HT-29 (cell line): ENCODE measurements at regions not wholly inside any gene's neighbourhood (a gene's known extent, or its start where the extent isn't known, plus 50 kb on each side); places are given as distances from the start of the nearest gene placed in this dataset.
"Not testable (repeated sequence)": the region's sequence is repeated elsewhere in the genome, so short reads cannot be mapped to it uniquely, and the experiment has no call there.

Experiments
- DNase-seq: peaks from one replicate; pipeline ENCODE4 v3.0.0-alpha.2; 2015; ENCODE audit warnings: low spot score

DNA sequence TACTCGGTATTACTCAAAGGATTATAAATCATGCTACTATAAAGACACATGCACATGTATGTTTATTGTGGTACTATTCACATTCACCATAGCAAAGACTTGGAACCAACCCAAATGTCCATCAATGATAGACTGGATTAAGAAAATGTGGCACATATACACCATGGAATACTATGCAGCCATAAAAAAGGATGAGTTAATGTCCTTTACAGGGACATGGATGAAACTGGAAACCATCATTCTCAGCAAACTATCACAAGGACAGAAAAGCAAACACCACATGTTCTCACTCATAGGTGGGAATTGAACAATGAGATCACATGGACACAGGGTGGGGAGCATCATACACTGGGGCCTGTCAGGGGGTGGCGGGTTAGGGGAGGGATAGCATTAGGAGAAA lies 130.5 kb upstream of the SLC1A3 start:
- DNase-seq, result not testable (repeated sequence)

DNA sequence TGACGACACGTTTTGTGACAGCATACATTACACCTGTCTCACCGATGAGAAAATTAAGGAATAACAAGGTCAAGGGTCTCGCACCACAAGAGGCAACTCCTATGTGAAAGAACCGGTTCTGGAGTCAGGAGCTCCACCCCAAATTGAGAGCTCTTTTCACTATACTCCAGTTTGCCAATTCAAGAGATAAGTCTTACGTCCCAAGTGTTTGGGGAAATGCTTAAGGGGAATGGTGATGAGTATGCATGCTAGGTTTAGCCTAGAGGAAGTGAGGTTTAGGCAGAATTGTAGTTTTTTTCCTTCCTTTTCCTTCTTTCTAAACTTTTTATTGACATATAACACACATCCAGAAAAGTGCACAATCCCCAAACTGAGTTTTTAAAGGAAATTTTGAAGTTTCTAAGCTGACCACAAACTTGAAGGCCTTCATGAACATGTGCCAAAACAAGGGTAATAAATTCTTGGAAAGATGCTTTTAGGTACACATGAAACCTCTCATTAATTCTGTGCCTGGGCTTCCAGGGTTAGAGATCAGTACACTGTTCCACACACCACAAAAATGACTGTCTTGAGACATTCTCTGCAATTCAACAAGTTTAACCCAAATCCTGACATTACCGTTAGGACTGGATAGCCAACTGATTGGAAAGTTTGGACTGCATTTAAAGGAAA lies 127.6 kb upstream of the SLC1A3 start:
- no peak for DNase-seq

DNA sequence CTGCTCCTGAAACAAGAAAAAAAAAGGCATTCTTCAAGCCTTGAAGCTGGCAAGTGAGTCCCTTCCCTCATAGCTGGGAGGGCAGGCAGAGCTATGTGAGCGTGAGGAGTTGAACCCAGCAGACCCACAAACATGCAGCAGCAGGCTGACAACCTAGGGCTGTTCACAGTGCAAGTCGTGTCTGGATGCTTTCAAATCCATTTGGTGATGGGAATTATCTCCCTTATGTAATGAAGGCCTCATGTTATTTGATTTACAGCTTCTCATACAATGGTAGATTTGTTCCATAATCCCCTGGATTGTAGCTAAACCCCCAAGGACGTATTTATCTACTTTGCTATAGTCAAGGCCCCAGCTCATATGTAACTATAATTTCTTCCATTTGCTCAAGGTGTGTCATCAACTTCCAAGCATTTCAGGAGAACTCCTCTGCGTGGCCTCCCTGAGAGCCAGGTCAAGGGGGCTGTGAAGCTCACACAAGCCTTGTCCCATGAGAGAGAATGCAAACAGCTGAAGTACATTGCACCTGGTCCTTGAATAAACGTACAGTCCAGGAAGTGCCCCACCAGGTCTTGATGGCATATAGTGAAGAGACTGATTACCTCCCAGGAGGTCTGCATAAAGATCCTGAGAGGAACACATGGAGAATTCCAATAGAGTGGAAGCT lies 124.8 kb upstream of the SLC1A3 start:
- no peak for DNase-seq

DNA sequence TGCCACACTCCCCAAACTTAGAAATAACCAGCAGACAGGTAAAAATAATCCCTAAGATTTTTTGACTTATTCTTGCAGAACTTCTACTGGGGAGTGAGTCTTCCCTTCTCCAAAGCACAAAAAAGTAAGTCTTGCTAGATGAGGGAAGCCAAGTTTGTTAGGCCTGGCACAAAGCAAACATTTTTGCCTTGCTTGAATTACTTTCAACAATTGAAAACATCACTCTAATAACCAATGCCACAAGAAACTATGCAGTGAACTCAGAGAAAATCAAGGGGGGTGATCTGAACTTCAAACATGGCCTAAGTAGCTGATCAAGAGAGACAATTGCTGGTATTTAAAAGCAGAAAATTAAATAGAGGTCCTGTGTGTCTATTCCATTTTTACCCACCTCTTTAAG lies 123.6 kb upstream of the SLC1A3 start:
- DNase-seq, result no peak

DNA sequence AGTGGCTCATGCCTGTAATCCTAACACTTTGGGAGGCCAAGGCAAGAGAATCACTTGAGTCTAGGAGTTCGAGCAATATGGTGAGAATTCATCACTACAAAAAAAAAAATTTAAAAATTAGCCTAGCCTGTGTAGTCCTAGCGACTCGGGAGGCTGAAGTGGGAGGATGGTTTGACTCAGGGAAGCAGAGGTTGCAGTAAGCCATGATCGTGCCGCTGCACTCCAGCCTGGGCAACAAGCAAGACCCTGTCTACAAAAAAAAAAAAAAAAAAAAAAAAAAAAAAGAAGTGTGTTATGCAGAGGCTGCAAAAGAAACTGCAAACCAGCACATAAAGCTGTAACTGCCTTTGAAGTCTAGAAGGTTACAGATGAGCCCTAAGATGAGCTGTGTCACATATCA lies 116.9 kb upstream of the SLC1A3 start:
- no peak for DNase-seq

DNA sequence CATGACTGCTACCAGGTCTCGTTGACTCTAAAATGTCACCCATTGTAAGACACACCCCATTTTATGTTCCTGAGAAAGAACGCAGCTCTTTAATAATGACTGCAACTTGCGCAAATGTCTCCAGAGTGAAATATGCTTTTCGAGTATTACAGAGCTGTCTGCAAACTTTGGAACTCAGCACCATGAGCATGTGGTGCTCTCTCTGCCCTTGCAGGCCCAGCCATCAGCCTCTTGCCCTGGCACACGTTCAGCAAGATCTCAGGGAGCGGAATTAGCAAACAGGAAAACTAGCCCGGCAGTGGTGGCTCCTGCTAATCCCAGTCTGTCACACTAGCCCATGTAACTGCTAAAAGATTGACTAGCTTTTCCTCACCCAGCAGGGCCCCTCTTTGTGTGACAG lies 114.5 kb upstream of the SLC1A3 start:
- no peak for DNase-seq

DNA sequence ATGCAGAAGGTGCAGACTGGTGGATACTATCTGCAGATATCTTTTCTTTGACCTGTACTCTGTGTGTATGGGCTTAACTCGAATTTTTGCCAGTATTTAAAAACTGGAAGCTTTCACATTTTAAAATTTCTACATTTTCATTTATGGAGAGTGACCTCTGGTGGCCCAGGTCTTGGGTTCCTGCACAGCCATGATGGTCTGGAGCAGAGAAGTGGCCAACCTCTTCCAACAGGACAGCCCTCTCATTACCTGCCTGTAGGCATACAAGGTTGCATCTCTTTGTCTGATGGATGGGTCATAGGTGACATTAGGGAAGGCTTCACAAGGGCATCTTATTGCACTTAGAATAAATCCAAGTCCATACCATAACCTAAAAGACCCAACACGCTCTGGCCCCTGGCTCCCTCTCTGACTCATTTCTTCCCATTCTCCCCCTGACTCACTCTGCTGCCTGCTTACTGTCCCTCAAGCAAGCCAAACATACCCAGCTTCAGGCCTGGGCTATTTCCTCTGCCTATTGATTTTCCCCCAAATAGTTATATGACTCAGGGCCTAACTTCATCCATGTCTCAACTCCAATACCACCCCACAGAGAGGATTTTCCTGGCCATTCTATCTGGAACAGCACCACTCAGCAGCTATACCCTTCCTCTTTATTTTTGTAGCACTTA lies 113.3 kb upstream of the SLC1A3 start:
- DNase-seq, result no peak

DNA sequence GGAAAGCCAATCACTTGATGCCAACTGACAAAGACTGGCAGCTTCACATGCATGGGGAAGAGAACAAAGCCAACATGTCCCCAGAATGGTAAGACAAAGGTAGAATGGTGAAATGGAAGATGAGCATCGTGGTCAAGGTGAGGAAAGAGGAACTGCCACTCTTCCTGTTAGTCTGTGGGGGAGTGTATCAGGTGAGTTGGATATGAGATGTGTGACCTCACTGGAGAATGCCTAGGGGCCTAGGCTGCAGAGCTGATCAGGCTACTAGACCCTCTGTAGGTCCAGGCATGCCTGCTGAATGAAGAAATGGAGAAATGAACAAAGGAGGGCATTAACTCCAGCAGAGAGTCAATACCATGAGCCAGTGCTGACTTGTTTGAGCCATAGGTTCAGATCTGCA lies 112.4 kb upstream of the SLC1A3 start:
- no peak for DNase-seq

DNA sequence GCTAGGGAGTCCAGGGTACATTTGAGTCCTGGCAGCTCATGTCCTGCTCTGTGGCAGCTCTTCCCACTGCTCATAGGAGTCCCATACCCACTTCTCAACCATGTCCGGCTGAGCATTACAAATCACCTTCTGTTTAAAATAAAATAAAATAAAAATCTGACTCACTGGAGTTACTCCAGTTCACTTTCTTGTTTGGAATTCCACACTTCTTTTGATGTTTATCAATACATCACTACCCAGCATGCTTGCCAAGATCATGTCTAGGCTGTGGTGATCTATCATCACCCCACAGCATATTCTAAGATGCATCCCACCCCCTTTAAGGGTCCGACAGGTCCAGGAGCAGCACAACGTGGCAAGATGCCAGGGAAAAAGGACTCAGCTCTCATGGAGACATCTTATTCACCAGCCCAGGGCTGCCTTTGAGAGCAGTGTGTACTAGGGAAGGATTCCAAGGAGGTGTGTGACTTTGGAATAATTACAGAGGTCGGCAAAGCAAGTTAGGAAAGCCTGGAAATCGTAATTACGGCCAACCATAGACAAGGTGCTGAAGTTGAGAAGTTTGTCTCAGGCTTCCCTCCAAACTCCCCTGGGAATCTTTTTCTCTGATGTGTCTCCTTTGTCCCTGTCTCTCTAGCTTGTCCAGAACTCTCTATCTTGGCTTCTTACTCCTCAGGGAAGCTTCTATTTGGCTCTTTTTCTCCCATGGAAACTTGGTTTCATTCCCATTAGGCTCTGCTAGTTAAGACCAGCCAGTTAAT lies 111.4 kb upstream of the SLC1A3 start:
- DNase-seq, result no peak

DNA sequence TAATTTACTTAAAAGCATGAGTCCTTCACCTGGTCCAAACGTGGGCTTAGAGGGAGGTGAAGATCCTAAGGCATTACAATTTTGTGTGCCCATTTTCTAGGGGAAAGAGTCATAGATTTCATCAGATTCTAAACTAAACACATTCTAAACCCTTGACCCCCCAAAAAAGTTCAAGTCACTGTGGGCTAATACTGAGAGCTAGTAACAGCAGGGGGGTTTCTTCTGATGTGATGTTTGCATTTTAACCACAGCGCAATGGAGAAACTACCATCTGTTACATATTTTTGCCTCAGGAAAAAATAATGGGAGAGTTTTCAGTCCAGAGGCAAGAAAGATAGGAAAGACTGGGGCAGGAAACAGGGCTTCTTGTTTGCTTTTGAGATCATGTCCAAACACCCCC lies 110.8 kb upstream of the SLC1A3 start:
- DNase-seq, result no peak

DNA sequence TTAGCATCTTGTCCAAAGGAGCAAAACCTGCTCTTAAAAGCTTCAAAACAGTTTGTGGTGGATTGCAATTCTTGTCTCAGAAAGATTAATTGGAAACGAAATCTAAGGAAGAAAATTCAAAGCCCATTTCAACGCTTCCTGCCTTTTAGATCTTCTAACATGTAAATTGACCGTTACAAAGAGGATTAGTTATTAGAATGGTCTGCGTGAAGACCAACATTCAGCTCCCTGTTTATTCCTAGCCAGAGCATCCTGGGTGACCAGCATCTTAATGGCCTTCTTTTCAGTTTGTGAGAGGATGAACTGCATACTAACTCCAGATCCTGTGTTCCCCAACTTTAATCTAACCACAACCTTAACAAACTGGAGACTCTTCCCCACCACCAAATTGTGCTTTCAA lies 109.9 kb upstream of the SLC1A3 start:
- DNase-seq, result no peak

DNA sequence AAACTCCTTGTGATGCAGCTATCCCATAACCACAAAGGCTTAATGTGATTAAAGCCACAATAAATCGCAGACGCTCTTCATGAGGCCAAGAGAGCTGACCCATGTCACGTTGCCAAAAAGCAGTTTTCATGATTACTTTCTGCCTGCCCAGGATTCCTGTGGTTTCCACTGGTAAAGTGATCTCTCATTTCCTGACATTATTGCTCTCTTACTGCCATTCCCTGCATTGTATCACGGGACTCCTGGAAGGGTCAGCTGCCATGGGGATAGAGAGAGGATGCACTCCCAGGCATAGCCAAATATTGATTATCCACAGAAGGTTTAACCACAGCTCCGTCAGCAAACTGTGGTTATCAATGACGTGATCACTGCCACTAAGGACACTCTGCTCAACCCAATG lies 103.8 kb upstream of the SLC1A3 start:
- no peak for DNase-seq

DNA sequence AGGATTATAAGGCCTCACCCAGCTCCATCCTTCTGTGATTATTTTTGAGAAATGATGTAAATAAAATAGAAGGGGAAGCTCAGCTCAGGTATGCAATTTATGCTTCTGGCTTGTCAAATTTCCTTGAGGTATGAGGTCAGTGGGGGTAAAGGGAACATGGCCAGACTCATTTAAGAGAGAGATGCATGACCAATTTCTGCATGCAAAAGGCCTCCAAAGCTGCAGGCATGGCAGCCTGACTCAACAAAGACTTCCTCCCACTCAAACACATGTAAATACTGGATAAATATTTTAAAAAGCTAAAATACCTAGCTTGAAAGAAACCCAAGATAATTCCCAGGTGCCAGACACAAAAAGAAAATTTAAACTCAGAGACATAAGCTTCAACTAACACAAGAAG lies 101.4 kb upstream of the SLC1A3 start:
- DNase-seq, result no peak

DNA sequence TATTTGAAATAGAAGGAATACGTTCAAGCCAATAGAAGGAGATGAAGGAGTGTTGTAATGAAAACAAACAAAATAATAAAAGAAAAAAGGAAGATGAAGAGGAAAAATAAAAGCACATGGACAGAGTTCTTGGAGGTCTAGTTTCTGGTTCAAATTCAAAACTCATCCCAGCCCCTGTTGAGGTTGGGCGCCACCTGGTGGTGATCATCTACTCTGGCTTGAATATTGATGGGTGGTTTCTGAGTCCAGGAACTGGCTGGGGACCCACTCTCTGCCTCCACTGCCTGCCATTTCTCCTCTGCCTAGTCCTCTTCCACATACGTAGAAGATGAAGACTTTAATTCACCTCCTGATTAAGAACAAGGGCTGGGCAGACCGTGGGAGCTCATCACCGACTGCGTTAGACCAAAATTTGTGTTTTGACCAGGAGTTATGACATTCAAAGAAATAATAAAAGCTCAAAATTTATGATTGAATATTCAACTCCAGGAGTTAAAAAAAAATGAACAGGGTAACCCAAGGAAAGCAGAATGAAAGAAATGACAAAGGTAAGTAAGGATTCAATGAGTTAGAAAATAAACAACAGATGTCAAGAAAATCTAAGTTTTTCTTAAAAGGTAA lies 99.0 kb upstream of the SLC1A3 start:
- DNase-seq, result peak; percentile 85

DNA sequence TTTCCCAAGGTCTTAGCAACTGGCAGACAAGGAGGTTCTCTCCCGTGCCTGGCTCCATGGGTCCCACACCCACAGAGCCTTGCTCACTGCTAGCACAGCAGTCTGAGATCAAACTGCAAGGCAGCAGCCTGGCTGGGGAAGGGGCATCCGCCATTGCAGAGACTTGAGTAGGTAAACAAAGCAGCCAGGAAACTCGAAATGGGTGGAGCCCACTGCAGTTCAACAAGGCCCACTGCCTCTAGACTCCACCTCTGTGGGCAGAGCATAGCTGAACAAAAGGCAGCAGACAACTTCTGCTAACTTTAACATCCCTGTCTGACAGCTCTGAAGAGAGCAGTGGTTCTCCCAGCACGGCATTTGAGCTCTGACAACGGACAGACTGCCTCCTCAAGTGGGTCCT lies 98.1 kb upstream of the SLC1A3 start:
- not testable (repeated sequence) for DNase-seq

DNA sequence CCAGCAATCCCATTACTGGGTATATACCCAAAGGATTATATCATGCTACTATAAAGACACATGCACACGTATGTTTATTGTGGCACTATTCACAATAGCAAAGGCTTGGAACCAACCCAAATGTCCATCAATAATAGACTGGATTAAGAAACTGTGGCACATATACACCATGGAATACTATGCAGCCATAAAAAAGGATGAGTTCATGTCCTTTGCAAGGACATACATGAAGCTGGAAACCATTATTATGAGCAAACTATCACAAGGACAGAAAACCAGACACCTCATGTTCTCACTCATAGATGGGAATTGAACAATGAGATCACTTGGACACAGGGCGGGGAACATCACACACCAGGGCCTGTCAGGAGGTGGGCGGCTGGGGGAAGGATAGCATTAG lies 92.8 kb upstream of the SLC1A3 start:
- DNase-seq, result not testable (repeated sequence)

DNA sequence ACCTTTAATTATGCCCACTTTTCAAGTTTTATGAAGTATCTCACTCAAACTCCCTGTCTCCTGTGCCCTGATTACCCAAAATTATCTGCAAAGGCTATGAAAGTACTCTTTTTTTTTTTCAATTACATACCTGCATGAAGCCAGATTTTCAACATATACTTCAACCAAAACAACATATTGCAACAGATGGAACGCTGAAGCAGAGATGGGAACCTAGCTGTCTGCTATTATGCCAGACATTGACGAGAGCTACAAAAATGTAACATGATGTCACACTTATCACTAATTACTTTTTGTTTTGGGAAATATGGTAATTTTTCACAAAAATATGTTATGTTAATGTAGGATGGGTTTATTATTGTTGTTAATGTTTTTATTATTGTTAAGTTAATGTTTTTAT lies 86.5 kb upstream of the SLC1A3 start:
- DNase-seq, result no peak

DNA sequence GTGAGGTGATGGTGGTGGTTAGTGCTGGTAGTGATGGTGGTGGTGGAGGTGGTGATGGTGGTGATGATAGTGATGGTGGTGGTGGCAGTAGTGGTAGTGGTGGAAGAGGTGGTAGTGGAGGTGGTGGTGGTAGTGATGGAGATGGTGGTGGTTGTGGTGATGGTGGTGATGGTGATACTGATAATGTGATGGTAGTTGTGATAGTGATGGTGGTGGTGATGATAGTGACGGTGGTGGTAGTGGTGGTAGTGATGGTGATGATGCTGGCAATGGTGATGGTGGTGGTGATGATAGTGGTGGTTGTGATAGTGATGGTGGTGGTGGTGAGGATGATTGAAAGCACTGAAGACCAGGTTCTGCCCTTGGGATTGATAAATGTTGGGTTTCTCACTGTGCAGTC lies 85.2 kb upstream of the SLC1A3 start:
- no peak for DNase-seq

DNA sequence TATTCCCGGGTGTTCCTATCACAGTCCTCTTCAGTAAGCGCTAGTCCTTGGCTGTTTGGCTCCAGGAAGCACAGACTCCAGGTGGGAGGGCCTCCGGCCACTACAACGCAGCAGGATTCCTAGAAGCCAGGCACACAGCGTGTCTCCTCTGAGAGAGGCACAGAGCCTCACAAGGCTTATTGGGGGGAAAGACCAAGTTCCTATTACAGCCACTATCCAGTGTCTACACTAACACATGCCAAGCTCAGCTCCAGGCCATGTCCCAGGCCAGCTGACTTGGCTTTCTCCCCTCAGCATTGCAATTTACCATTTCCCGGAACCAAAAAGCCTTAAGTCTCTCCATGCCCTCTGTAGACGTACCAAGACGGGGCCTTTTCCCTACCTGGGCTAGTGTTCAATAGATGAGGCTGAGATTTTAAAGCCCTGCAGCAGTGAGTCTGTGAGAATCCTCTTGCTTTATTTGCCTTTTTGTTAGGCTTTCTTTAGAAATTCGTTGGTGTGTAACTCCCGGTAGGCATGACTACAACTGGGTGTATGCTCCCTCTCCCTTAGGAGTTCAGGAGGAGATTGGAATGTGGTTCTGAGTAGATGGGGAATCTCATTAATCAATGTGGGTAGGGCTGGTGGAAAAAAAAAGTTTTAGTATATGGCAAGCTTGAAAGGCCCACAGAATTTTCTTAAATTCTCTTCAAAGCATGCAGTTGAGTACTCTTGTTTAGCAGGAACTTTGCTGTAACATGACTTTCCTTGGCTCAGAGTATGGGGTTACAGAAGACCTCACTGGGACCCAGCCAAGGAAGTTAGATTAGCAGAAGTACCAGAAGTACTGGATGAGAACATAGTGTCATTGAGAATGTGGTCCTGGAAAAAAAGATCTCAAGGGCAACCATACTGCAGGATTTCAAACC lies 84.3 kb upstream of the SLC1A3 start:
- no peak for DNase-seq

DNA sequence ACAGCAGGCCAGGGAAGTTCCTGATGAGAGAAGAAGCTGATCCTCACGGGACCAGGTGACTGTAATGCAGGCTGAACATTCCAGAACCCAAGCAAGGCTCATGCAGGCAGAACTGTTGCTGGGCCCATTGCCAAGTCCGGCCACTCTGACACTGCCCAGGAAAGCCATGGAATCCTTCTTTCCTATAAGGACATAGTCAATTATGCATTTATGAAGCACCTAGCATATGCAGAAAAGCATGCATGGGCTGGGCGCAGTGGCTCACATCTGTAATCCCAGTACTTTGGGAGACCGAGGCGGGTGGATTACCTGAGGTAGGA lies 83.7 kb upstream of the SLC1A3 start:
- DNase-seq, result no peak

DNA sequence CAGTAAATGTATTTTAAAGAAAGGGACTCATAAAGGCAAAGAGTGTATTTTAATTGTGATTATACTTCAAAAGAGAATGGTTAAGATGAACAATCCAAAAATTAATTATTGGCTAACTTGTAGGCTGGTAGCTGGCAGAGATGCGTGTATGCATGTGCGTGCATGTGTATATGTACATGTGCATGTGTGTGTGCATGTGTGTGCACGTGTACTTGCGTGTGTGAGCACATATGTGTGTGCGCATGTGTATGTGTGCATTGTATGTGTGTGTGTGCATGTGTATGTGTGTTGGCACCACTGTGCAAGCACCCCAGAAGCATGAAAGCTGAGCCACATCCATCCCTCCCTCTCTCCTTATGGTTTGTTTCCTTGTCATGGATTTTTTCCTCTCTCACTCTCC lies 83.0 kb upstream of the SLC1A3 start:
- no peak for DNase-seq
